ENCODE measurements at regions not wholly inside any gene's neighbourhood (a gene's known extent, or its start where the extent isn't known, plus 50 kb on each side); places are given as distances from the start of the nearest gene placed in this dataset.

DNA sequence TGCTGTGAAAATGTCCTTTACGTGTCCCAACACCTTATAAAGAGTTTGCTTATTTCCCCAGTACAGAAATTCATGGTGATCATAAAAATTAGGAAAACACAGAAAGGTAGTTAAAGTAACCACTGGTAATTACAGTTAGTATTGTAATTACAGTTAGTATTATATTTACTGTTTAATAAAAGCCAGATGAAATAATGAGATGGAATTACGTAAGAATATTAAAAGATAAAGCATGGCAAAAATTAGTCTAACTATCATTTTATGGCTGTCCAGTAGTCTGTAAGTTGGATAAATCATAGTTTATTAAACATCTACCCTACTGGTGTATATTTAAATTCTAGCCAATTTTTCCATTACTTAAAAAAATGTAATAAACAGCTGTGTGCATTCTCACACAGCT, 638.8 kb downstream of the ACTR3B start:
- H3K36me3 ChIP-seq (replicated peaks in 1 of 2; ENCODE audit: control insufficient read depth in 1 of 2, insufficient read depth in 2 of 2, low read length in 2 of 2): no peaks in the 10 kb centered on the region
- H3K9me3 Mint-ChIP-seq: peaks cover 2 to 25% (median 11%) of the 10 kb centered on the region in 7 donors
- peaks cover 10 to 16% of the 10 kb centered on the region in 2 donors for H3K9me3 ChIP-seq (replicated peaks in 1 of 2; ENCODE audit: control insufficient read depth in 1 of 2, insufficient read depth in 1 of 2, low read length in 2 of 2)
- H3K4me3 Mint-ChIP-seq: no peak overlapping the region
- no peaks in the 10 kb centered on the region for H3K27me3 ChIP-seq (ENCODE audit: control insufficient read depth in 2 of 2, insufficient read depth in 2 of 2, low read length in 2 of 2)
- H3K4me1 ChIP-seq (ENCODE audit: control insufficient read depth in 1 of 2, insufficient read depth in 2 of 2, low read length in 2 of 2): no peaks in the 10 kb centered on the region
- H3K4me2 ChIP-seq (replicated peaks; ENCODE audit: extremely low read depth, low read length, poor library complexity, severe bottlenecking): no peak overlapping the region
- intact Hi-C loops (cut with micrococcal nuclease): no loop called here
- H3K4me3 ChIP-seq (replicated peaks in 1 of 3; ENCODE audit: low read depth in 2 of 3, low read length in 3 of 3): no peak overlapping the region
- TF ChIP-seq, protein P1, sequence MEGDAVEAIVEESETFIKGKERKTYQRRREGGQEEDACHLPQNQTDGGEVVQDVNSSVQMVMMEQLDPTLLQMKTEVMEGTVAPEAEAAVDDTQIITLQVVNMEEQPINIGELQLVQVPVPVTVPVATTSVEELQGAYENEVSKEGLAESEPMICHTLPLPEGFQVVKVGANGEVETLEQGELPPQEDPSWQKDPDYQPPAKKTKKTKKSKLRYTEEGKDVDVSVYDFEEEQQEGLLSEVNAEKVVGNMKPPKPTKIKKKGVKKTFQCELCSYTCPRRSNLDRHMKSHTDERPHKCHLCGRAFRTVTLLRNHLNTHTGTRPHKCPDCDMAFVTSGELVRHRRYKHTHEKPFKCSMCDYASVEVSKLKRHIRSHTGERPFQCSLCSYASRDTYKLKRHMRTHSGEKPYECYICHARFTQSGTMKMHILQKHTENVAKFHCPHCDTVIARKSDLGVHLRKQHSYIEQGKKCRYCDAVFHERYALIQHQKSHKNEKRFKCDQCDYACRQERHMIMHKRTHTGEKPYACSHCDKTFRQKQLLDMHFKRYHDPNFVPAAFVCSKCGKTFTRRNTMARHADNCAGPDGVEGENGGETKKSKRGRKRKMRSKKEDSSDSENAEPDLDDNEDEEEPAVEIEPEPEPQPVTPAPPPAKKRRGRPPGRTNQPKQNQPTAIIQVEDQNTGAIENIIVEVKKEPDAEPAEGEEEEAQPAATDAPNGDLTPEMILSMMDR (IDR thresholded peaks at IDR 0.05): no peak
- H3K79me2 ChIP-seq (ENCODE audit: insufficient read depth, low read length): no peaks in the 10 kb centered on the region
- no peaks in the 10 kb centered on the region for H4K20me1 ChIP-seq (ENCODE audit: insufficient read depth, low read length)
- no peaks in the 10 kb centered on the region for H3K4me1 Mint-ChIP-seq
- WGBS (ENCODE audit: insufficient coverage): no CpG with 5 or more reads among the region's 2 CpGs
- peak overlapping the region in 1 of 7 donors; percentile 48 for H3K27ac Mint-ChIP-seq
- H3K27ac ChIP-seq (ENCODE audit: low read depth in 1 of 2, low read length in 2 of 2): no peak overlapping the region
- H3K9ac ChIP-seq (ENCODE audit: insufficient read depth, low read length, poor library complexity, severe bottlenecking): no peak overlapping the region
- H3K36me3 Mint-ChIP-seq: no peaks in the 10 kb centered on the region
- DNase-seq: no peak
- no peak overlapping the region for H2AFZ ChIP-seq (ENCODE audit: insufficient read depth, low read depth, low read length, poor library complexity, severe bottlenecking)
- H3K27me3 Mint-ChIP-seq (ENCODE audit: low read depth in 3 of 3): peaks cover 0 to 2% (median 1%) of the 10 kb centered on the region in 3 donors

DNA sequence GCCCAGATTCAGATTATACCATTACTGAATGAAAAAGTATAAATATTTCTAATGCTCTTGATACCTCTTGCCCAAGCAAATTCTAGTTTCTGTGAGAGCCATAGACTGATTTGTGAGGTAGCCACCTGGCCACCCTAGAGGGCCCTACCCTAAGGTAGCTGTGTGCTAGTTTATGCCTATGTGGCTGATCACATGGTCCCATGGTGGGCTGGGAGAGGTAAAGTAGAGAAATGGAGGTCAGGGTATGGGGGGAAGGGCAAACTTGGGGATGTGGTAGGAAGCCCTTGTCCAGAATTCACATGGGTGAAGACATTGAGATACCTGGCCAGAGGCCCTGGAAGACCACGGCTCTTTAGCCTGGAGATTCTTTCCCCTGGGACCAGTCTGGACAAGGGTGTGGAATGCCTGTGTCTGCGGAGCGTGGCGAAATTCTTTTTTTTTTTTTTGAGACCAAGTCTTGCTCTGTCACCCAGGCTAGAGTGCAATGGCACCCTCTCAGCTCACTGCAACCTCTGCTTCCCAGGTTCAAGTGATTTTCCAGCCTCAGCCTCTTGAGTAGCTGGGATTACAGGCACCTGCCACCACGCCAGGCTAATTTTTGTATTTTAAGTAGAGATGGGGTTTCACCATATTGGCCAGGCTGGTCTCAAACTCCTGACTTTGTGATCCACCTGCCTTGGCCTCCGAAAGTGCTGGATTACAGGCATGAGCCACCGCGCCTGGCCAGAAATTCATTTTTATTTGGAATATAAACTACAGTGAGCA, 639.4 kb downstream of the ACTR3B start:
- WGBS (ENCODE audit: insufficient coverage): 84% methylated on average over 5 of the region's 8 CpGs
- no peak overlapping the region for H3K4me3 Mint-ChIP-seq

More for the DNA sequence above, 639.4 kb downstream of the ACTR3B start:
- H3K9me3 ChIP-seq (replicated peaks in 1 of 2; ENCODE audit: control insufficient read depth in 1 of 2, insufficient read depth in 1 of 2, low read length in 2 of 2): peaks cover 11 to 15% of the 10 kb centered on the region in 2 donors
- H3K36me3 Mint-ChIP-seq: no peaks in the 10 kb centered on the region
- H3K27me3 ChIP-seq (ENCODE audit: control insufficient read depth in 2 of 2, insufficient read depth in 2 of 2, low read length in 2 of 2): no peaks in the 10 kb centered on the region
- no peaks in the 10 kb centered on the region for H3K36me3 ChIP-seq (replicated peaks in 1 of 2; ENCODE audit: control insufficient read depth in 1 of 2, insufficient read depth in 2 of 2, low read length in 2 of 2)
- H4K20me1 ChIP-seq (ENCODE audit: insufficient read depth, low read length): no peaks in the 10 kb centered on the region
- TF ChIP-seq, protein P1 (IDR thresholded peaks at IDR 0.05): no peak
- H3K4me3 ChIP-seq (replicated peaks in 1 of 3; ENCODE audit: low read depth in 2 of 3, low read length in 3 of 3): no peak overlapping the region
- no peak overlapping the region for H3K9ac ChIP-seq (ENCODE audit: insufficient read depth, low read length, poor library complexity, severe bottlenecking)
- H3K4me1 ChIP-seq (ENCODE audit: control insufficient read depth in 1 of 2, insufficient read depth in 2 of 2, low read length in 2 of 2): no peaks in the 10 kb centered on the region
- intact Hi-C loops (cut with micrococcal nuclease): no loop called here
- H2AFZ ChIP-seq (ENCODE audit: insufficient read depth, low read depth, low read length, poor library complexity, severe bottlenecking): no peak overlapping the region
- peaks cover 2 to 26% (median 9%) of the 10 kb centered on the region in 7 donors for H3K9me3 Mint-ChIP-seq
- no peak overlapping the region for H3K27ac ChIP-seq (ENCODE audit: low read depth in 1 of 2, low read length in 2 of 2)
- no peak overlapping the region for H3K27ac Mint-ChIP-seq
- H3K79me2 ChIP-seq (ENCODE audit: insufficient read depth, low read length): no peaks in the 10 kb centered on the region
- no peaks in the 10 kb centered on the region for H3K4me1 Mint-ChIP-seq
- peaks cover 0 to 2% (median 1%) of the 10 kb centered on the region in 3 donors for H3K27me3 Mint-ChIP-seq (ENCODE audit: low read depth in 3 of 3)
- DNase-seq: no peak
- no peak overlapping the region for H3K4me2 ChIP-seq (replicated peaks; ENCODE audit: extremely low read depth, low read length, poor library complexity, severe bottlenecking)

Data from CD14-positive monocyte (primary cell).